GM12864 (cell line): ENCODE measurements at regions not wholly inside any gene's neighbourhood (a gene's known extent, or its start where the extent isn't known, plus 50 kb on each side); places are given as distances from the start of the nearest gene placed in this dataset.
"Not testable (repeated sequence)": the region's sequence is repeated elsewhere in the genome, so short reads cannot be mapped to it uniquely, and the experiment has no call there.

Source experiments
- DNase-seq: peaks from one replicate; pipeline ENCODE4 v3.0.0-alpha.2; 2011; ENCODE audit warnings: low read depth
- H3K4me3 ChIP-seq: 2 replicates; pipeline ENCODE4 v1.5.1; 2011; ENCODE audit warnings: mild to moderate bottlenecking, low read depth, low read length, control low read depth
- TF ChIP-seq, protein P1 (sequence below): IDR thresholded peaks from 2 replicates; pipeline ENCODE4 v1.5.1; 2011; ENCODE audit warnings: low read depth, mild to moderate bottlenecking, moderate library complexity, low read length, control low read depth, inconsistent platforms; ENCODE audit errors: missing control alignments

DNA sequence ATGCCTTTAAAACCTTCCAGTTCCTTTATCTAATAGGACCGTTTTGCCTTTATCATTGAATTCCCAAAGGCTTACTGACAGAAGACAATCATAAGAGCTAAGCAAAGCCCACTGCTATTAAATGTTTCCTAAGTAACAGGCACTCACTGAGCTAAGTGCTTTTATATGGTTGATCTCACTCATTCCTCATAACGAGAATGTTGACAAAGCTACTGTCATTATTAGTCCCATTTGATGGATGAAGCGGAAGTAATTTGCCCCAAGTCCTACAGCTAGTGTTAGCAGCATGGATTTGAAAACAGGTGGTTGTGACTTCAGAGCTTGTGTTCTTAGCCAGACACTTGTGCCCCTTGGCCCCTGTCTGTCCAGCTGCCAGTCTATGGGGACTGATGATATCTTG lies 134.8 kb upstream of the SERPINE2 start:
- H3K4me3 ChIP-seq = no peak overlapping the region
- TF ChIP-seq, protein P1, sequence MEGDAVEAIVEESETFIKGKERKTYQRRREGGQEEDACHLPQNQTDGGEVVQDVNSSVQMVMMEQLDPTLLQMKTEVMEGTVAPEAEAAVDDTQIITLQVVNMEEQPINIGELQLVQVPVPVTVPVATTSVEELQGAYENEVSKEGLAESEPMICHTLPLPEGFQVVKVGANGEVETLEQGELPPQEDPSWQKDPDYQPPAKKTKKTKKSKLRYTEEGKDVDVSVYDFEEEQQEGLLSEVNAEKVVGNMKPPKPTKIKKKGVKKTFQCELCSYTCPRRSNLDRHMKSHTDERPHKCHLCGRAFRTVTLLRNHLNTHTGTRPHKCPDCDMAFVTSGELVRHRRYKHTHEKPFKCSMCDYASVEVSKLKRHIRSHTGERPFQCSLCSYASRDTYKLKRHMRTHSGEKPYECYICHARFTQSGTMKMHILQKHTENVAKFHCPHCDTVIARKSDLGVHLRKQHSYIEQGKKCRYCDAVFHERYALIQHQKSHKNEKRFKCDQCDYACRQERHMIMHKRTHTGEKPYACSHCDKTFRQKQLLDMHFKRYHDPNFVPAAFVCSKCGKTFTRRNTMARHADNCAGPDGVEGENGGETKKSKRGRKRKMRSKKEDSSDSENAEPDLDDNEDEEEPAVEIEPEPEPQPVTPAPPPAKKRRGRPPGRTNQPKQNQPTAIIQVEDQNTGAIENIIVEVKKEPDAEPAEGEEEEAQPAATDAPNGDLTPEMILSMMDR = no peak
- DNase-seq = no peak

DNA sequence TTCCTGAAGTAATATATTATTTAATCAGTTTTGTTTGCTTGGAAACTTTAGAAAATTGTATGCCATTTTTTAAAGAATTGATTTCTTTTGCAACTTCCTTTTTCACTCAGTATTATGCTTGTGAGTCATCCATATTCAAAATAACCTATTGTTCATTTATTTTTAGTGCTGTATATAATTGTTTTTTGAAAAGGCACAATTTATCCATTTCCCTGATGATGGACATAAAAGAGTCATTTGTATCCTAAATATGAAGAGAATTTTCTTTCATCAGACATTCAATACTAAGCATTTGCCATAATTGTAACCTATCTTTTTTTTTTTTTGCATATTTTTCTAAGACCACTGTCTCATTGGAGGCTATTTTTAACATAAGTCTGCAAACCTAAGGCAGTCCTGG lies 134.1 kb upstream of the SERPINE2 start:
- TF ChIP-seq, protein P1 = no peak
- DNase-seq = no peak
- H3K4me3 ChIP-seq = no peak overlapping the region

DNA sequence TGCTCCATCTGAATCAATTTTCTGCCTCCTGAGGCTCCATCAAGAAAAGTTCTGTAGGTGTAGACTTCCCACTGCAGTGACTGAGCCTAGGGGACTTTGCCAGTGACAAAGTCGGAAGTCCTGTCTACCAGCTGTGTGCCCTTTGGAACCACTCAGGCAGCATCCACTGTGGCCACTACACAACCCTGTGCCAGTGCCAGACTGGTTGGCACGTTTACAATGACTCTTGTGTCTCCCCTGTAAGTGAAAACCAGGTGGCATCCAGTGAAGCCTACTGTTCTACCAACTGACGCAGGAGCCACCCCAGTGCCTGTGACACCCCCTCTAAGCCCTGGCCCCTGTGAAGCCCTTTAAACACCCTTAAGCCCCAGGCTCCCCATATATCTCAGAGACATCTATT lies 132.1 kb upstream of the SERPINE2 start:
- DNase-seq = no peak
- TF ChIP-seq, protein P1 = no peak
- H3K4me3 ChIP-seq = no peak overlapping the region

DNA sequence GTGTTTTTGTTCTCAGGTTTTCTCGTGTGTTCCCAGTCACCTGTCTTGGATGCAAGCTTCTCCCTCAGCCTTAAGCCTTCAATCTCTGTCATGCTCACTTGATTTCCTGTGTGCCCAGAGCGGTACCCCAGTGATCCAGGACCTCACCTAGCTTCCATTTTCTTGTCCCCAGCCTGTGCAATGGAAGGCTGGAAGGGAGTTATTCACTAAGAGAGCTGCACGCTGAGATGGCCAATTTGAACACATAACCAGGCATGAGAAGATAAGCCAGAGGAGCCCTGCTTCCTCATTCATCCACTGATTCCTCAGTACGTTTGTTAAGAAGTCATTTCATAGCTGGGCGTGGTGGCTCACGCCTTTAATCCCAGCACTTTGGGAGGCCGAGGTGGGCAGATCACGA lies 130.8 kb upstream of the SERPINE2 start:
- no peak for DNase-seq
- TF ChIP-seq, protein P1 = no peak
- no peak overlapping the region for H3K4me3 ChIP-seq

DNA sequence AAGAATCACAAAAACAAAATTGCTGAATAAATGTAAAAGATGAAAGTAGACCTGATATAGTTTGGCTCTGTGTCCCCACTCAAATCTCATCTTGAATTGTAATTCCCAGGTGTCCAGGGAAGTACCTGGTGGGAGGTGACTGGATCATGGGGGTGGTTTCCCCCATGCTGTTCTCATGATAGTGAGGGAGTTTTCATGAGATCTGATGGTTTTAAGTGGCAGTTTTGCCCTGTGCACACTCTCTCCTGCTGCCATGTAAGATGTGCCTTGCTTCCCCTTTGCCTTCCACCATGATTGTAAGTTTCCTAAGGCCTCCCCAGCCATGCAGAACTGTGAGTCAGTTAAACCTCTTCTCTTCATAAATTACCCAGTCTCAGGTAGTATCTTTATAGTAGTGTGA lies 128.7 kb upstream of the SERPINE2 start:
- not testable (repeated sequence) for DNase-seq, H3K4me3 ChIP-seq

DNA sequence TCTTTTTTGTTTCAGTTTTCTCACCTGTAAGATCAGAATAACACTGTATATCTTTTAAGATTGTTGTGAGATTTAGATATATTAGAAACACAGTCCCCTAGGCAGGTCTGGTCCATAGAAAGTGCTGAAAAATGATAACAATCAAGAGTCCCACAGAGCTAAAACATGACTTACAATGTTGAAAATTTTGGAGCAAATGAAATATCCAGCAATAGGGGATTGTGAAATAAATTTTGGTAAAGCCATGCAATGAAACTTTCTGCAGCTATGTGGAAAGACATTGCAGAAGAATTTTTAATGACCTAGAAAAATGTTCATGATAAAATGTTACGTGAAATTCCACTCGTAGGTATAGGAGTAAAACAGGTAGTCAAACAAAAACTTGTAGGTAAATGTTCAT lies 127.6 kb upstream of the SERPINE2 start:
- TF ChIP-seq, protein P1 = no peak
- H3K4me3 ChIP-seq = no peak overlapping the region

DNA sequence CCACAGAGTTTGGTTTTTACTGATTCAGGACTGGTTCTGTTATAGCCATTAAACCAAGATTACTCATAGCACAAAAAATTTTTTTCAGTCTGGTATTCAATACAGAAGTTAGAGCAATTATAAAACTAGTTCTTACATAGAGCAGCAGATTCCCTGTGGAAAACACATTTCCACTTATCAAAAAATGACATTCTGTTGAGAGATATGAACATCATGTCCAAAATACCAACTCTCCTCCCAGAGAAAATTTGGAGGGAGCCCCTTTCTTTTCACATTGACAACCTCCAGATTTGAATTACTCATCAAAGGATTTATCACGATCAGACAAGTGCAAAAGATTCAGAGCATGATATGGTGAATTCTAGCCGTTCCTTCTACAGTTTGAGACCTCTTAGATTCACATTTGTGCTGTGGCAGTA lies 126.8 kb upstream of the SERPINE2 start:
- DNase-seq = no peak
- TF ChIP-seq, protein P1 = no peak
- no peak overlapping the region for H3K4me3 ChIP-seq

More for the DNA sequence above, 127.6 kb upstream of the SERPINE2 start:
- no peak for DNase-seq
